Suprapubic skin (tissue), 4 donors: ENCODE measurements at regions not wholly inside any gene's neighbourhood (a gene's known extent, or its start where the extent isn't known, plus 50 kb on each side); places are given as distances from the start of the nearest gene placed in this dataset.

ENCODE experiments used
- CTCF ChIP-seq, 2 donors: fragments of 200-600 bp in 1 of 2; fragments of 450-650 bp in 1 of 2; sonication (generic) in 1 of 2; IDR thresholded peaks; one replicate each; pipeline ENCODE4 v1.5.1; 2016 to 2019; ENCODE audit warnings: antibody characterized with exemption in 2 of 2, mild to moderate bottlenecking in 1 of 2, moderate library complexity in 1 of 2
- POLR2A ChIP-seq, 2 donors: fragments of 450-650 bp; IDR thresholded peaks; one replicate each; pipeline ENCODE4 v1.6.1; 2017; ENCODE audit warnings: antibody characterized with exemption in 2 of 2, mild to moderate bottlenecking in 2 of 2, moderate library complexity in 2 of 2
- POLR2AphosphoS5 ChIP-seq, 3 donors: sonication (generic); formaldehyde crosslinking; IDR thresholded peaks; one replicate each; pipeline ENCODE4 v1.6.1; 2017; ENCODE audit warnings: antibody characterized with exemption in 3 of 3

DNA sequence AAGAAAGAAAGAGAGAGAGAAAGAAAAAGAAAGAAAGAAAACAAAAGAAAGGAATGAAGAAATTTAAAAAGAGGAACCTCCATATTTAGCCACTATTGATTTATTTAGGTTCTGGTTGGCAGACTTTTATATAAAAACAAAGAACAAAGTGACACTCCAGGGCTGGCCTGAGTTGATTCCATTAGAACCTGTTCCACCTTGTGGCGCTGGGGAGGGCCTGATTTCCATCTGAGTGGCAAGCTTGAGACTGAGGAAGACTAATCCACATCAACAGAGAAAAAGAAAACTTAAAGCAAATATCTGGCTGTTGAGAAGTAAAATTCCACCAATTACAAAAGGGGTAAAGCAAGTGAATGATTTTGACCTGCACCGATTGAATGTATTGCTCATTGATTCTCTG is 345.3 kb downstream of the EN1 start:
- no peak for TF ChIP-seq CTCF (IDR thresholded peaks at IDR 0.05)
- no peak for TF ChIP-seq POLR2AphosphoS5 (IDR thresholded peaks at IDR 0.05)
- TF ChIP-seq POLR2A (IDR thresholded peaks at IDR 0.05), result no peak
